ENCODE measurements at regions not wholly inside any gene's neighbourhood (a gene's known extent, or its start where the extent isn't known, plus 50 kb on each side); places are given as distances from the start of the nearest gene placed in this dataset.

GRCh38 chr6:168737014-168737413 is 296.0 kb downstream of the SMOC2 start:
- ChIA-PET POLR2A (ENCODE audit: unreplicated experiment) (no interaction called here), CTCF (no interaction called here)
- H3K36me3 ChIP-seq (ENCODE audit: control insufficient read depth, insufficient read depth, low read length): no peaks in the 10 kb centered on the region
- no peaks in the 10 kb centered on the region for H3K9me1 ChIP-seq (ENCODE audit: insufficient read depth, low read length)
- no peak overlapping the region for H3K14ac ChIP-seq (replicated peaks; ENCODE audit: low read depth, low read length)
- no peak overlapping the region for H2BK120ac ChIP-seq (ENCODE audit: low read depth, low read length)
- H2BK20ac ChIP-seq (ENCODE audit: low read depth, low read length): no peak overlapping the region
- H3K27me3 ChIP-seq (ENCODE audit: control insufficient read depth, insufficient read depth, low read length): no peaks in the 10 kb centered on the region
- no peak overlapping the region for H4K8ac ChIP-seq (ENCODE audit: low read depth in 2 of 2, low read length in 2 of 2)
- WGBS, 2 experiments (ENCODE audit: extremely low coverage in 2 of 2, insufficient read length in 1 of 2): no CpG with 5 or more reads among the region's 3 CpGs
- no peak overlapping the region for H3K27ac ChIP-seq (ENCODE audit: insufficient read depth, low read length)
- peaks cover 16% of the 10 kb centered on the region; the same call in 1 of the 2 replicates for H3K9me3 ChIP-seq (ENCODE audit: control insufficient read depth, insufficient read depth, low read length)
- no peaks in the 10 kb centered on the region for H3K4me1 ChIP-seq (ENCODE audit: control insufficient read depth, insufficient read depth, low read length)
- H2BK5ac ChIP-seq (ENCODE audit: low read depth, low read length, poor library complexity, severe bottlenecking): no peak overlapping the region
- TF ChIP-seq SMC3 (IDR thresholded peaks at IDR 0.05; ENCODE audit: low read depth, low read length): no peak
- no peak for TF ChIP-seq NFE2L2 (IDR thresholded peaks at IDR 0.05; ENCODE audit: low read depth, low read length)
- no peak for TF ChIP-seq RCOR1 (IDR thresholded peaks at IDR 0.05; ENCODE audit: insufficient replicate concordance, low read length)
- intact Hi-C loops (cut with micrococcal nuclease) (no loop called here), in situ Hi-C loops (cut with MboI; ENCODE audit: low sequenced_read_pairs) (no loop called here), dilution Hi-C loops (cut with HindIII; ENCODE audit: low sequenced_read_pairs, unreplicated experiment) (no loop called here)
- H3K9ac ChIP-seq (ENCODE audit: low read depth, low read length): no peak overlapping the region
- H3K4me2 ChIP-seq (ENCODE audit: low read depth, low read length): no peak overlapping the region
- H2AK5ac ChIP-seq (ENCODE audit: low read depth, low read length): no peak overlapping the region
- no peaks in the 10 kb centered on the region for H3K79me1 ChIP-seq (ENCODE audit: low read depth in 1 of 2, low read length in 2 of 2)
- no peak overlapping the region for H2AK9ac ChIP-seq (replicated peaks; ENCODE audit: low read depth, low read length, poor library complexity)
- no peak for ATAC-seq (ENCODE audit: low read depth)
- H4K91ac ChIP-seq (ENCODE audit: insufficient read depth, low read depth, low read length): no peak overlapping the region
- no peak overlapping the region for H3K4ac ChIP-seq (ENCODE audit: low read depth, low read length)
- no peak overlapping the region for H3K4me3 ChIP-seq (ENCODE audit: insufficient read depth, low read depth, low read length)
- no peak for DNase-seq
- no TSS peak for BruUV-seq (replicated peaks)
- H3K18ac ChIP-seq (ENCODE audit: low read depth, low read length): no peak overlapping the region
- no peak overlapping the region for H2AFZ ChIP-seq (replicated peaks; ENCODE audit: low read length, poor library complexity)
- no peak overlapping the region for H2BK15ac ChIP-seq (ENCODE audit: low read depth, low read length)
- no peaks in the 10 kb centered on the region for H4K20me1 ChIP-seq (ENCODE audit: insufficient read depth, low read length)
- no peak overlapping the region for H3K23ac ChIP-seq (ENCODE audit: low read depth, low read length)
- H3K56ac ChIP-seq (ENCODE audit: extremely low read depth, insufficient read depth, low read length): no peak overlapping the region
- H4K5ac ChIP-seq (ENCODE audit: low read depth, low read length): no peak overlapping the region
